Sigmoid colon (tissue), 4 donors: ENCODE measurements at regions not wholly inside any gene's neighbourhood (a gene's known extent, or its start where the extent isn't known, plus 50 kb on each side); places are given as distances from the start of the nearest gene placed in this dataset.

ENCODE experiments used
- CTCF ChIP-seq, 4 experiments: fragments of 450-650 bp in 3 of 4; fragments of 200-600 bp in 1 of 4; IDR thresholded peaks; one replicate each; pipeline ENCODE4 v1.5.1; 2016 to 2019; ENCODE audit warnings: antibody characterized with exemption in 4 of 4, mild to moderate bottlenecking in 3 of 4, moderate library complexity in 2 of 4
- POLR2A ChIP-seq, 2 donors: fragments of 450-650 bp; IDR thresholded peaks; one replicate each; pipeline ENCODE4 v1.6.1; 2016; ENCODE audit warnings: antibody characterized with exemption in 2 of 2, mild to moderate bottlenecking in 2 of 2, moderate library complexity in 2 of 2
- POLR2AphosphoS5 ChIP-seq, 4 donors: sonication (generic); formaldehyde crosslinking; IDR thresholded peaks; one replicate each; pipeline ENCODE4 v1.6.1; 2017; ENCODE audit warnings: antibody characterized with exemption in 4 of 4

GRCh38 chr18:54767098-54767497 lies 61.2 kb upstream of the RAB27B start:
- no peak for TF ChIP-seq CTCF (IDR thresholded peaks at IDR 0.05)
- TF ChIP-seq POLR2A (IDR thresholded peaks at IDR 0.05): no peak
- no peak for TF ChIP-seq POLR2AphosphoS5 (IDR thresholded peaks at IDR 0.05)
